Mucosa of stomach (tissue), 1 donor: ENCODE measurements at regions not wholly inside any gene's neighbourhood (a gene's known extent, or its start where the extent isn't known, plus 50 kb on each side); places are given as distances from the start of the nearest gene placed in this dataset.

Experiments
- H3K27me3 ChIP-seq: one replicate; pipeline ENCODE4 v1.7.0; 2013; ENCODE audit warnings: mild to moderate bottlenecking, low read length; ENCODE audit not compliant: control insufficient read depth, insufficient read depth
- H3K36me3 ChIP-seq: one replicate; pipeline ENCODE4 v1.7.0; 2013; ENCODE audit warnings: low read length; ENCODE audit not compliant: control insufficient read depth, insufficient read depth
- H3K4me1 ChIP-seq: one replicate; pipeline ENCODE4 v1.7.0; 2013; ENCODE audit warnings: mild to moderate bottlenecking, low read length; ENCODE audit not compliant: control insufficient read depth, insufficient read depth
- H3K4me3 ChIP-seq: one replicate; pipeline ENCODE4 v1.7.0; 2013; ENCODE audit warnings: low read length
- H3K9ac ChIP-seq: one replicate; pipeline ENCODE4 v1.7.0; 2013; ENCODE audit warnings: mild to moderate bottlenecking, low read length, moderate library complexity
- H3K9me3 ChIP-seq: one replicate; pipeline ENCODE4 v1.7.0; 2013; ENCODE audit warnings: mild to moderate bottlenecking, low read length, moderate library complexity; ENCODE audit not compliant: control insufficient read depth
- donor health status: Pancreatic carcinoma.

DNA sequence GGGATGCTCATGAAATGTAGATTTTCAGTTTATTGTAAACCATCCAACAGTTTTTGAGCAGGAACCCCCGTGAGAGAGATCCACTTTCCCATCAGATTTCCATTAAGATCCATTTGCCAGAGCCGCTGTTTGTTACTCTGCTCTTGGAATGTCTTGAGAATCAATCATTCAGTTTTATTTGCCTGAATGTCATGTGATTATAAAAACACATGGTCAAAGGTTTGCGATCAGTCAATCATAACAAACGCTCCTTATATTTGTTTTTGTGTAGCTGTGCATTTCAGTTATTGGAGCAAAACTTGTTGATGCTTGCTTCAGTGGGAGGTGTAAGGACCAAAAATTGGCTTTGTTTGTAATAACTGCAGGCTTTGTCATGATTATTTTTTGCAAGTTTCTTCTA, 155.8 kb upstream of the RHOBTB1 start:
- Histone ChIP-seq H3K4me1 (no peaks in the 10 kb centered on the region), H3K27me3 (no peaks in the 10 kb centered on the region), H3K9me3 (no peaks in the 10 kb centered on the region), H3K9ac (no peak overlapping the region), H3K4me3 (no peak overlapping the region), H3K36me3 (no peaks in the 10 kb centered on the region)

DNA sequence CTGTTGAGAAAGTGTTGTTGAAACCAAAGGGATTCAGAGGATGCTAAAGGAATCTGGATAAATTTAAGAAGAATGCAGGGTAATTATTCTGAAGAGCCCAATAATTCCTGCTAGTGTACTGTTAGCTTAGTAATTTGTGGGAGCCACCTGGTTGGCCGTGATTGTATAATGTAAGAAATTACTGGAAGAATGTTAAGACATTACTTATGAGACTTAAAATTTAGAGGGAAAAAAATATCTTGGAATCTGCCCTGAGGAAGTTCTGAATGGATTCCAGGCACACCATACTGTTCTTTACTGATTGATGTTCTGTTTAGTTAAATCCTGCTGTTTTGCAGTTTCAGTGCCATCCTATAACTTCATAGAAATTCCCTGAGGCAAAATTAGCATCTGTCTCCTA, 155.0 kb upstream of the RHOBTB1 start:
- H3K36me3 ChIP-seq: no peaks in the 10 kb centered on the region
- no peak overlapping the region for H3K9ac ChIP-seq
- no peaks in the 10 kb centered on the region for H3K9me3 ChIP-seq
- no peaks in the 10 kb centered on the region for H3K4me1 ChIP-seq
- H3K4me3 ChIP-seq: no peak overlapping the region
- no peaks in the 10 kb centered on the region for H3K27me3 ChIP-seq

DNA sequence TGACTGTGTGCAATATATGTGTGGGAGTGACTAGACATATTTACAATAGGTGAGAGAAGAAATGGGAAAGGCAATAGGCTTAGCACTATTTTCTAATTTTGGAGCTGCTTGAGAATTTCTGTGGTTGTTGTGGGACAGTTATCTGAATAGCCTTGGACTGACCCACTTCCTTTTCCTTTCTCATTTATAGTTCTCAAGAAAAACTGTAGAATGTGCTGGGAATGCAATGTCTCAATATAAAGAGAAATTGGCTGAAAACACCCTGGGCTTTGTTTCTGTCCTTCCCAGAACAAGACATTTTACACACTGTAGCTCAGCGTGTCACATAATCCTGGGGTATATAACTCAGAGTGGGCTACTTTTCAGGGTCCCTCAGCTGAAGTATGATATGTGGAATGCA, 153.0 kb upstream of the RHOBTB1 start:
- no peak overlapping the region for H3K9ac ChIP-seq
- H3K36me3 ChIP-seq: no peaks in the 10 kb centered on the region
- no peaks in the 10 kb centered on the region for H3K4me1 ChIP-seq
- no peak overlapping the region for H3K4me3 ChIP-seq
- no peaks in the 10 kb centered on the region for H3K9me3 ChIP-seq
- H3K27me3 ChIP-seq: no peaks in the 10 kb centered on the region

DNA sequence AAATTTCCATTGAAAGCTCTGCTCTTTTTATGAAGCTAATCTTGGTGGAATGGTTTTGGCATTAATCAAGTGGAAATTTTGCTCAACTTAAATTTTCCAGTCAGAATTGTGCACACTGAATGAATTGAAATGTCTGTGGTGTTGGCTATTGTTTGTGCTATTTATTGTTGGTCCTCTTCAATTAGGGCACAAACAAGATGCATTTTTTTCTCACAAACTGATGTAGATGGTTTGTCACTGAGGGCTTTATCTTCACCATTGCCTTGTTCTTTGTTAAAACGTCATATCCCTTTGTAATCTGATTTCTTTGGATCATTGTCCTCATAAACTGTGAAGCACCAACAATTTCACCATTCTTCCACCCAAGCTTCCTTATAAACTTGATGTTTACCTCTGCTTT, 152.1 kb upstream of the RHOBTB1 start:
- no peaks in the 10 kb centered on the region for H3K4me1 ChIP-seq
- H3K9me3 ChIP-seq: no peaks in the 10 kb centered on the region
- no peak overlapping the region for H3K9ac ChIP-seq
- no peaks in the 10 kb centered on the region for H3K36me3 ChIP-seq
- no peaks in the 10 kb centered on the region for H3K27me3 ChIP-seq
- H3K4me3 ChIP-seq: no peak overlapping the region

DNA sequence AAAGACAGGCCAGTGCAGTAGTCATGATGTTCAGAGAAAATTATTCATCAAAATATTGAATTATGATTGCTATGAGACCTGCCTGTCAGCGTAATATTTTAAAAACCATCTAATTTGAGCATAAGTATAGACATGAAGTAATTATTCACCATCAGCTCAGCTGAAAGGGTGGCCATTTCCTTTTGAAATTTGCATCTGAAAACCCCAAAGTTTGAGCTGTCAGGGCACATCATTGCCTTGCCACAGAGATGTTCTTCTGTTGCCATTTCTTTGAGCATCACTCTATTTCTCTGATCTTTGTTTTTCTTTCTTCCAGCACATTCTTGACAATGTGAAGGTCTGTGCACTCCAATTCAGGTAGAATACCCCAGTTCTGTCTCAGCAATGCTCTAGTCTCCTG, 147.5 kb upstream of the RHOBTB1 start:
- no peaks in the 10 kb centered on the region for H3K36me3 ChIP-seq
- no peaks in the 10 kb centered on the region for H3K4me1 ChIP-seq
- no peak overlapping the region for H3K9ac ChIP-seq

DNA sequence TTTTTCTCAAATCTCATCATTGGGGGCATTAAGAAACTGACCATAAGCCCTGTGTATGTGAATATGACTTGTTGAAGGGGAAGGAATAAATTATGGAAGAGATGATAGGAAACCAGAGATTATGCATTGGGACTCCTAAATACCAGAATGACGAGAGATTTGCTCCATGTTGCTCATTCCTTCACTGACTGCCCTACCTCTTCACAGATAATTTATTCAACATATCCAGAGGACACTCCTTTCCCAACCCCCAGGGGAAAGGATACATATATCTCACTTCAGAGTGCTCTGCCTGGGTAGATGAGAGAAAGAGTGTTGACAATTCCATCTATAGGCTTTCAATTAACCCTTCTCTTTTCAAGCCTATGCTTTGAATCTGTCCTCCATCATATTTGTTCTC, 145.3 kb upstream of the RHOBTB1 start:
- no peak overlapping the region for H3K9ac ChIP-seq
- H3K27me3 ChIP-seq: no peaks in the 10 kb centered on the region
- no peak overlapping the region for H3K4me3 ChIP-seq
- no peaks in the 10 kb centered on the region for H3K9me3 ChIP-seq
- no peaks in the 10 kb centered on the region for H3K4me1 ChIP-seq
- H3K36me3 ChIP-seq: no peaks in the 10 kb centered on the region

More for the DNA sequence above, 147.5 kb upstream of the RHOBTB1 start:
- H3K27me3 ChIP-seq: no peaks in the 10 kb centered on the region
- H3K4me3 ChIP-seq: no peak overlapping the region
- H3K9me3 ChIP-seq: no peaks in the 10 kb centered on the region

DNA sequence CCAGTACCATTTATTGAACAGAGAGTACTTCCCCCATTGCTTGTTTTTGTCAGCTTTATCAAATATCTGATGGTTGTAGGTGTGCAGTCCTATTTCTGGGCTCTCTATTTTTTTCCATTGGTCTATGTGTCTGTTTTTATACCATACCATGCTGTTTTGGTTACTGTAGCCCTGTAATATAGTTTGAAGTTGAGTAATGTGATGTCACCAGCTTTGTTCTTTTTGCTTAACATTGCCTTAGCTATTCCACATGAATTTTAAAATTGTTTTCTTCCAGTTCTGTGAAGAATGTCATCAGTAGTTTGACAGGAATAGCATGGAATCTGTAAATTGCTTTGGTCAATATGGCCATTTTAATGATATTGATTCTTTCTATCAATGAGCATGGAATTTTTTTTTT, 140.5 kb upstream of the RHOBTB1 start:
- Histone ChIP-seq H3K4me1 (no peaks in the 10 kb centered on the region), H3K9ac (no peak overlapping the region), H3K9me3 (no peaks in the 10 kb centered on the region), H3K27me3 (no peaks in the 10 kb centered on the region), H3K36me3 (no peaks in the 10 kb centered on the region), H3K4me3 (no peak overlapping the region)

DNA sequence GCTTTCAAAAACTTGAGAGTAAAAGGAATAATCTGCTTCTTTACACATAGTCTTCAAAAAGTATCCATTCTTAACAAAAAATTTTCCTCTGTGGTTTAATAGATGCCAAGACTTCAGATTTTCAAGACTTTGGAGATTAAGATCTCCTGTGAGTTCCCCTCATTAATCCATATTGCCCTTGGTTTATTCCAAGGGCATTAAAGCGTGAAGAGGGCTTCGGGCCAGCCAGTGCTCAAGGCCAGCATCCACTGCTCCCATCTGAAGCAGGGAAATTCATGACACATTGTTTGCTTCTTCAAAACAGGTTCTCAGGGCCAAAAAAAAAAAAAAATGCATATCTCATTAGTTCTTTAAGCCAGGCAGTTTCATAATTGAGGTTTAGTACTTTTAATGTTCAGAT, 137.3 kb upstream of the RHOBTB1 start:
- Histone ChIP-seq H3K9me3 (no peaks in the 10 kb centered on the region), H3K36me3 (no peaks in the 10 kb centered on the region), H3K4me3 (no peak overlapping the region), H3K4me1 (no peaks in the 10 kb centered on the region), H3K27me3 (no peaks in the 10 kb centered on the region), H3K9ac (no peak overlapping the region)

DNA sequence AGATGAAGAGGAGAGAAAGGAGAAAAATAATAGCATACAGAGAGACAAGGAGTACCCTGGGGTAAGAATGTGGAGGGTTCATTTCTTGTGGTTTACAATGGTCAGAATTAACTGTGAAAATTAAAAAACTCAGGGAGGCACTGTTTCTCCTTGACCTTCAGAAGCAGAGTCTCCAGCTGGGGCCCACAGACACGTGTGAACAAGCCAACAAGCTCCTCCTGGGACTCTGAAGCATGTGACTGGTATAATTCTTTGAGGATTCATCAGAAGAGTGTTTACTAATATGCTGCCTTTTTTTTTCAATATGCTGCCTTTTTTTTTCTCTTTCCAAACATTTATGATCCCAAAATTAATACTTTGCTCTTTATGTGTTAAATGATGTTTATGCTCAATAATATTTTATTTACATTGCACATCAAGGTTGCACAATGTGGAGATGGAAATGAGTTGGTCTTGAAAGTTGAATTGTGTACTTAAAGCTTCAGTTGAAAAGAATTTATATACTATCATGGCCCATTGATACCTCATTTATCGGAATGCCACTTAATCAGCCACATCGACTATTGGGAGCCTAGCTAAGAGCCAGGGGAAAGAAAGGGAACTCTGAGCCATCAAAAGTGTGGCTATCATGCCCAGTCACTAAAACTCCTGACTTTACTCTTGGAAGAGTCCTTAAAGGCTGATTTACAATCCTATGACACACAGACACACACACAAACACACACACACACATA, 134.7 kb upstream of the RHOBTB1 start:
- Histone ChIP-seq H3K36me3 (no peaks in the 10 kb centered on the region), H3K27me3 (no peaks in the 10 kb centered on the region), H3K4me3 (no peak overlapping the region), H3K9me3 (no peaks in the 10 kb centered on the region), H3K4me1 (no peaks in the 10 kb centered on the region), H3K9ac (no peak overlapping the region)

DNA sequence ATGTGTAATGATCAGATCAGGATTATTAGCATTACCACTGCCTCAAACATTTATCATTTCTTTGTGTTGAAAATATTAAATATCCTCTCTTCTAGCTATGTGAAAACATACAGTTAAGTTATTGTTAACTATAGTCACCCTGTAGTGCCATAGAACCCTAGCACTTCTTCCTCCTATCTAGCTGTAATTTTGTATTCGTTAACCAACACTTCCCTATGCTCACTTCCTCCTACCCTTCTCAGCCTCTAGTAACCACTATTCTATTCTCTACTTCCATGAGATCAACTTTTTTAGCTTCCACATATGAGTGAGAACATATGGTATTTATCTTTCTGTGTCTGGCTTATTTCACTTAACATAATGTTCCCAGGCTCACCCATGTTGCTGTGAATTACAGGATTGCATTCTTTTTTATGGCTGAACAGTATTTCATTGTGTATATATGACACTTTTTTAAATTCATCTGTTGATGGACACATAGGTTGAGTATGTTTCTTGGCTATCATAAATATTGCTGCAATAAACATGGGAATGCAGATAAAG, 132.7 kb upstream of the RHOBTB1 start:
- H3K9ac ChIP-seq: no peak overlapping the region
- no peak overlapping the region for H3K4me3 ChIP-seq
- no peaks in the 10 kb centered on the region for H3K36me3 ChIP-seq
- no peaks in the 10 kb centered on the region for H3K4me1 ChIP-seq
- H3K9me3 ChIP-seq: no peaks in the 10 kb centered on the region
- no peaks in the 10 kb centered on the region for H3K27me3 ChIP-seq

DNA sequence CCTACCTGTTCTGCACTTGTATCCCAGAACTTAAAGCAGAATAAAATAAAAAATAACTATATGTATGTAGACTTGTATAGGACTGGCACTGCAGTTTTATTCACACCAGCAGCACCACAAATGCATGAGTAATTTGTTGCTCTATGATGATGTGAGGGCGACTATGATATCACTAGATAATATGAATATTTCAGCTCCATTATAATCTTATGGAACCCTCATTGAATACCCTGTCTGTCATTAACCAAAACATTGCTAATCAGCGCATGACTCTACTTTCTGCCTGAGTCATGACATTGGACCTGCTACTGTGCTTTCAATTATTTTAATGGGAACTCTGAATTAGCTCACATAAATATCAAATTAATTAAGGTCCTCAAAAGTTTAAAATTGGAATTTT, 129.4 kb upstream of the RHOBTB1 start:
- H3K9ac ChIP-seq: no peak overlapping the region
- H3K36me3 ChIP-seq: no peaks in the 10 kb centered on the region

DNA sequence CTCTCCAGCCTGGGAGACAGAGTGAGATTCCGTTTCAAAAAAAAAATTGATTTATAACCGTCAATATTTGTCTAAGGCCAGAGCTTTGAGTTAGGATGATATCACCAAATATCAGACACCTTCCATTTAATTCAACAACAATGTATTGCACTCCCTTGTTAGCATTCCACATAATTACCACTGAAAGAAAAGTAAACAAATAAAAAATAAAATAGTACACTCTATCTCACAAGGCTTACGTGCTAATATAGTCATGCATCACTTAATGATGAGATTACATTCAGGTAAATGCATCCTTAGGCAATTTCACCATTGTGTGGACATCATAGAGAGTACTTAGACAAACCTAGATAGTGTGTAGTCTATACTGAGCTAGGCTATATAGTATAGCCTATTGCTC, 127.6 kb upstream of the RHOBTB1 start:
- Histone ChIP-seq H3K4me1 (no peaks in the 10 kb centered on the region), H3K4me3 (no peak overlapping the region), H3K36me3 (no peaks in the 10 kb centered on the region), H3K27me3 (no peaks in the 10 kb centered on the region), H3K9me3 (no peaks in the 10 kb centered on the region), H3K9ac (no peak overlapping the region)

More for the DNA sequence above, 129.4 kb upstream of the RHOBTB1 start:
- no peaks in the 10 kb centered on the region for H3K9me3 ChIP-seq
- no peak overlapping the region for H3K4me3 ChIP-seq
- no peaks in the 10 kb centered on the region for H3K27me3 ChIP-seq
- H3K4me1 ChIP-seq: no peaks in the 10 kb centered on the region

DNA sequence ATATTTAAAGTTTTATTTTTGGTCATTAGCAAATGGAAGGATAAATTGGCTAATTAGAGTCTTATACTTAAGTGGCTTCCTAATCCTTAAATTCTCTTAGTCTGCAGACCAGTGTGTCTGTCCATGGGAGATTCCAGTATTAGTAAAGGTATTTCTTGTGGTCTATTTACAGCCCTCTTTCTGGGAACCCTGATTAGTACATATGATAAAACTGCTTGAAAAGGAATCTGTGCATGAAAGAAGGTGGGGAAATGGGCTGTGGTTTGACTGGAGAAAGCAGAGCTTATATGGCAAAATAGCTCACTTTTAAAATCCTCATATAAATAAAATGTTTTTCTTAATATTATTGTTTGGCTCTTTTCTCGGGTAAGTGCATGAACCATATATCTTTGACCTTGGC, 124.5 kb upstream of the RHOBTB1 start:
- no peaks in the 10 kb centered on the region for H3K9me3 ChIP-seq
- no peaks in the 10 kb centered on the region for H3K36me3 ChIP-seq
- no peak overlapping the region for H3K9ac ChIP-seq
- no peaks in the 10 kb centered on the region for H3K27me3 ChIP-seq
- no peaks in the 10 kb centered on the region for H3K4me1 ChIP-seq
- no peak overlapping the region for H3K4me3 ChIP-seq
